GM12878 (cell line): ENCODE measurements at regions not wholly inside any gene's neighbourhood (a gene's known extent, or its start where the extent isn't known, plus 50 kb on each side); places are given as distances from the start of the nearest gene placed in this dataset.

ENCODE experiments used
- ATAC-seq: fragments of 200-7000 bp; cut with Tn5 transposase; 3 replicates; pipeline ENCODE4 v1.9.1; 2020; ENCODE audit warnings: mild to moderate bottlenecking, moderate library complexity
- BruUV-seq: library from RNA; stranded (reverse); fragments of 400-500 nt; replicated peaks from 2 replicates; lab custom pipeline; 2021; lab: Mats Ljungman, UMichigan
- CTCF ChIA-PET: fragments of 300-600 bp; sonication (Branson Sonifier 250); formaldehyde crosslinking; extraction: SDS; loops from one replicate; lab custom pipeline; 2021; ENCODE audit warnings: inconsistent platforms; lab: Yijun Ruan, JAX
- POLR2A ChIA-PET: fragments of 350-600 bp; formaldehyde crosslinking; extraction: SDS; loops from one replicate; lab custom pipeline; 2021; ENCODE audit warnings: inconsistent platforms; lab: Charles Lee
- RAD21 ChIA-PET: fragments of 300-600 bp; sonication (Branson Sonifier 250); formaldehyde crosslinking; loops from one replicate; lab custom pipeline; 2023; ENCODE audit warnings: antibody characterized with exemption; ENCODE audit not compliant: unreplicated experiment; lab: Charles Lee
- SMC1A ChIA-PET: fragments of 300-600 bp; sonication (Branson Sonifier 250); formaldehyde crosslinking; loops from one replicate; lab custom pipeline; 2023; ENCODE audit not compliant: unreplicated experiment, uncharacterized antibody; lab: Charles Lee
- DNase-seq: peaks from one replicate; pipeline ENCODE4 v3.0.0-alpha.2; 2011; ENCODE audit warnings: low read depth, low spot score
- FAIRE-seq: peaks from 3 replicates; lab custom pipeline; 2011; peaks lifted over from hg19 to GRCh38; lab: Jason Lieb, UNC
- H2AFZ ChIP-seq: 2 replicates; pipeline ENCODE4 v1.6.0; 2011; ENCODE audit warnings: low read depth, low read length, control low read depth; ENCODE audit not compliant: control insufficient read depth
- H3K27ac ChIP-seq: 2 replicates; pipeline ENCODE4 v1.5.1; 2011; ENCODE audit warnings: control low read depth; ENCODE audit not compliant: control insufficient read depth, insufficient read depth
- H3K27me3 ChIP-seq, 2 experiments: replicated peaks in 1 of 2; 2 replicates each; pipeline versions ENCODE4 v1.6.0 to v1.6.1; 2011; ENCODE audit warnings: low read length in 1 of 2; ENCODE audit not compliant: control insufficient read depth in 2 of 2, insufficient read depth in 2 of 2
- H3K36me3 ChIP-seq, 2 experiments: 2 replicates each; pipeline ENCODE4 v1.5.1; 2011; ENCODE audit warnings: low read length in 1 of 2; ENCODE audit not compliant: control insufficient read depth in 2 of 2, insufficient read depth in 2 of 2
- H3K4me1 ChIP-seq: 2 replicates; pipeline ENCODE4 v1.6.1; 2011; ENCODE audit warnings: mild to moderate bottlenecking, low read length, moderate library complexity, mixed read lengths; ENCODE audit not compliant: control insufficient read depth, insufficient read depth
- H3K4me2 ChIP-seq: 2 replicates; pipeline ENCODE4 v1.6.0; 2011; ENCODE audit warnings: control low read depth; ENCODE audit not compliant: control insufficient read depth, insufficient read depth
- H3K4me3 ChIP-seq: fragments of 200-600 bp; sonication (generic); 2 replicates; pipeline ENCODE4 v1.5.1; 2016
- H3K79me2 ChIP-seq: 2 replicates; pipeline ENCODE4 v1.6.0; 2011; ENCODE audit warnings: low read length; ENCODE audit not compliant: control insufficient read depth, insufficient read depth
- H3K9ac ChIP-seq: 2 replicates; pipeline ENCODE4 v1.8.0; 2011; ENCODE audit warnings: low read length, control low read depth, mixed read lengths; ENCODE audit not compliant: control insufficient read depth, insufficient read depth
- H3K9me3 ChIP-seq: replicated peaks from 3 replicates; pipeline ENCODE4 v1.5.1; 2011; ENCODE audit warnings: mild to moderate bottlenecking, low read length; ENCODE audit not compliant: control insufficient read depth, insufficient read depth
- H4K20me1 ChIP-seq: 2 replicates; pipeline ENCODE4 v1.6.0; 2011; ENCODE audit not compliant: control insufficient read depth, insufficient read depth
- CBX5 ChIP-seq: sonication (generic); IDR thresholded peaks from 2 replicates; pipeline ENCODE4 v1.6.1; 2016; ENCODE audit warnings: low read depth, moderate library complexity, mild to moderate bottlenecking, inconsistent platforms
- CREB1 ChIP-seq: IDR thresholded peaks from 2 replicates; pipeline ENCODE4 v1.6.1; 2012; ENCODE audit warnings: low read depth, mild to moderate bottlenecking, inconsistent platforms
- EZH2 ChIP-seq: IDR thresholded peaks from 2 replicates; pipeline ENCODE4 v1.6.1; 2012; ENCODE audit warnings: low read depth, mild to moderate bottlenecking, control low read depth, inconsistent platforms, low read length, borderline replicate concordance; ENCODE audit not compliant: control insufficient read depth
- KDM1A ChIP-seq: fragments of 200-600 bp; sonication (generic); IDR thresholded peaks from 2 replicates; pipeline ENCODE4 v1.6.1; 2016; ENCODE audit warnings: borderline replicate concordance
- MTA3 ChIP-seq: IDR thresholded peaks from 2 replicates; pipeline ENCODE4 v1.6.1; 2012; ENCODE audit warnings: low read length, inconsistent platforms, borderline replicate concordance
- TAF1 ChIP-seq: IDR thresholded peaks from 2 replicates; pipeline ENCODE4 v1.6.1; 2011; ENCODE audit warnings: mild to moderate bottlenecking, low read depth, low read length, borderline replicate concordance
- ZNF217 ChIP-seq: fragments of 450-650 bp; IDR thresholded peaks from 2 replicates; pipeline ENCODE4 v1.6.1; 2017; ENCODE audit warnings: antibody characterized with exemption, mild to moderate bottlenecking
- WGBS: methylation state at CpG from one replicate; pipeline ENCODE4 v1.1.6; 2016; ENCODE audit warnings: low lambda C conversion rate; ENCODE audit not compliant: insufficient replicate concordance, insufficient coverage; ENCODE audit errors: missing lambda C conversion rate; 5-methylcytosine and 5-hydroxymethylcytosine counted together
- in situ Hi-C: fragments of 300-500 bp; cut with MboI; formaldehyde crosslinking; loops from 9 replicates; pipeline ENCODE4 v1.14.3; 2018; ENCODE audit warnings: mixed read lengths
- intact Hi-C: fragments of 100-400 bp; cut with micrococcal nuclease; formaldehyde crosslinking; loops from one replicate; pipeline ENCODE4 v1.14.2; 2022; ENCODE audit not compliant: unreplicated experiment
- TF ChIP-seq, protein P1 (sequence below): fragments of 450-650 bp; IDR thresholded peaks from 2 replicates; pipeline ENCODE4 v1.6.1; 2016; ENCODE audit warnings: mild to moderate bottlenecking
- TF ChIP-seq, protein P2 (sequence below): fragments of 450-650 bp; IDR thresholded peaks from 2 replicates; pipeline ENCODE4 v1.6.1; 2017; ENCODE audit warnings: mild to moderate bottlenecking, moderate library complexity

DNA sequence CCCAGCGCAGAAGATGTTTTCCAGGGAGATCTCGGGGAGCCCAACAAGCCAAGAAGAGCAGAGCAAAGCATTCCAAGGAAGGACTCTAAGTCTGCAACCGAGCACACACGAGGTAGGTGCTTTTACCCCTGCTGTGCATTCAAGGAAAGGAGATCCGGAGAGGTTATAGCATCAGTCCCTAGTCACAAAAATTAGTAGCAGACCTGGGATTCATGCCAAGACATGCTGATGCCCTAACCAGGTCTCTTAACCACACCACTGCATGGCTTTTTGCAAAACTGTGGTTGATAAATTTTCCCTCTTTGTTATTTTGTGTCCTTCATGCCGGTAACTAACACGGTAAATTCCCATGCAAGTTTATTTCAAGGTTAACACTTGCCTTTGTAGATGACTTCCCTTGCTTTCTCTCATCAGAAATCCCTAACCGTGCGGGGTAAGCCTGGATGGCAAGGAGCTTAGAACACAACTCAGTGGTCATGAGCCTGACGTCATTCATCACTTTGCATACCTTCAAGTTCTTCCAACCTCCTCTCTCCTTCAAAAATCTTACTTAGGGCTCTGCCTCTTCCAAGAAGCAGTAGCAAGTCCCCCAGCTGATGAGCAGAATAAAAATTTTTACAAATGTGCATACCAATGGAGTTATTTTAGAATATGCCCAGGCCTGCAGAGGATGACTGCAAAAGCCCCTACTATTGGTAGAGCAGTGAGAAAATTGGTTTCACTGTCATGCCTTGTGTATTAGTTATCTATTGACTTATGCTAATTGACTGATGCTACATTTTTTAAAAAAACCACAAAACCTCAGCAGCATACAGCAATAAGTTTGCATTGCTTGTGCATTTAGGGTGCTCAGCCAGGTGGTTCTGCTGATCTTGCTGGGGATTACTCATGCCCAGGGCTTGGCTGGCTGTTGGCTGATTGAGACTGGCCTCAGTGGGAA is 465.1 kb downstream of the MN1 start:
- ATAC-seq: no peak; the same call in 2 of the 3 replicates
- TF ChIP-seq ZNF217 (no peak), CREB1 (no peak)
- TF ChIP-seq, protein P1, sequence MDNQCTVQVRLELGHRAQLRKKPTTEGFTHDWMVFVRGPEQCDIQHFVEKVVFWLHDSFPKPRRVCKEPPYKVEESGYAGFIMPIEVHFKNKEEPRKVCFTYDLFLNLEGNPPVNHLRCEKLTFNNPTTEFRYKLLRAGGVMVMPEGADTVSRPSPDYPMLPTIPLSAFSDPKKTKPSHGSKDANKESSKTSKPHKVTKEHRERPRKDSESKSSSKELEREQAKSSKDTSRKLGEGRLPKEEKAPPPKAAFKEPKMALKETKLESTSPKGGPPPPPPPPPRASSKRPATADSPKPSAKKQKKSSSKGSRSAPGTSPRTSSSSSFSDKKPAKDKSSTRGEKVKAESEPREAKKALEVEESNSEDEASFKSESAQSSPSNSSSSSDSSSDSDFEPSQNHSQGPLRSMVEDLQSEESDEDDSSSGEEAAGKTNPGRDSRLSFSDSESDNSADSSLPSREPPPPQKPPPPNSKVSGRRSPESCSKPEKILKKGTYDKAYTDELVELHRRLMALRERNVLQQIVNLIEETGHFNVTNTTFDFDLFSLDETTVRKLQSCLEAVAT: no peak
- FAIRE-seq: no peak
- H3K36me3 ChIP-seq: no peaks in the 10 kb centered on the region
- H3K4me2 ChIP-seq: no peak overlapping the region
- H3K9me3 ChIP-seq: no peaks in the 10 kb centered on the region
- ChIA-PET POLR2A (no interaction called here), SMC1A (no interaction called here), RAD21 (no interaction called here), CTCF (no interaction called here)
- no peaks in the 10 kb centered on the region for H3K4me1 ChIP-seq
- no peaks in the 10 kb centered on the region for H4K20me1 ChIP-seq
- no peak for DNase-seq
- no peaks in the 10 kb centered on the region for H3K79me2 ChIP-seq
- H3K27me3 ChIP-seq: no peaks in the 10 kb centered on the region
- no TSS peak for BruUV-seq
- in situ Hi-C loops (no loop called here), intact Hi-C loops (no loop called here)
- under 1% methylated on average over 10 of the region's 10 CpGs for WGBS
- H3K9ac ChIP-seq: no peak overlapping the region
- H3K4me3 ChIP-seq: no peak overlapping the region
- H3K27ac ChIP-seq: no peak overlapping the region
- no peak overlapping the region for H2AFZ ChIP-seq

DNA sequence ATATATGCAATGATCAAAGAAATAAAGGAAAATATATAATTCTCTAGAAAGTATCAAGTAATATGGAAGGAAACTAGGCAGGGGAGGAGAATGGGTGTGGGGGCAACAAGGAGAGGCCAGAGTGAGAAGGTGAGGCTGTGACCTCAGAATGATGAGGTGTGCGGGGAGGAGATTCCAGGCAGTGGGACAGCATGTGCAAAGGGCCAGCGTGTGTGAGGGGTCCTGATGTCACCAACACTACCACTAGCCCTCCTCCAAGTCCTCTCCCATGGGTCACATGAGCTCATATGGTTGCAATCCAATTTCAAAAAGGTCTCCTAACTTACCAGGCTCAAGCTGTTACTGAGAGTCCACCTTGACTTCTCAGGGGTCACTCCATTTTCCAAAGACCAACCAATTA is 463.9 kb downstream of the MN1 start:
- RAD21 ChIA-PET: no interaction called here

More for the DNA sequence above, 463.9 kb downstream of the MN1 start:
- BruUV-seq: no TSS peak
- no peak overlapping the region for H3K4me2 ChIP-seq
- ChIA-PET CTCF (no interaction called here), SMC1A (no interaction called here), POLR2A (no interaction called here)
- DNase-seq (no peak), ATAC-seq (no peak)
- WGBS: 20% methylated on average over 2 of the region's 2 CpGs
- in situ Hi-C loops: no loop called here
- H3K79me2 ChIP-seq: no peaks in the 10 kb centered on the region
- H3K36me3 ChIP-seq: no peaks in the 10 kb centered on the region
- no peak overlapping the region for H3K4me3 ChIP-seq
- H2AFZ ChIP-seq: no peak overlapping the region
- H3K9ac ChIP-seq: no peak overlapping the region
- H4K20me1 ChIP-seq: no peaks in the 10 kb centered on the region
- H3K4me1 ChIP-seq: no peaks in the 10 kb centered on the region
- intact Hi-C loops: no loop called here
- TF ChIP-seq EZH2 (no peak), KDM1A (no peak), CBX5 (no peak), MTA3 (no peak), TAF1 (no peak)
- TF ChIP-seq, protein P2, sequence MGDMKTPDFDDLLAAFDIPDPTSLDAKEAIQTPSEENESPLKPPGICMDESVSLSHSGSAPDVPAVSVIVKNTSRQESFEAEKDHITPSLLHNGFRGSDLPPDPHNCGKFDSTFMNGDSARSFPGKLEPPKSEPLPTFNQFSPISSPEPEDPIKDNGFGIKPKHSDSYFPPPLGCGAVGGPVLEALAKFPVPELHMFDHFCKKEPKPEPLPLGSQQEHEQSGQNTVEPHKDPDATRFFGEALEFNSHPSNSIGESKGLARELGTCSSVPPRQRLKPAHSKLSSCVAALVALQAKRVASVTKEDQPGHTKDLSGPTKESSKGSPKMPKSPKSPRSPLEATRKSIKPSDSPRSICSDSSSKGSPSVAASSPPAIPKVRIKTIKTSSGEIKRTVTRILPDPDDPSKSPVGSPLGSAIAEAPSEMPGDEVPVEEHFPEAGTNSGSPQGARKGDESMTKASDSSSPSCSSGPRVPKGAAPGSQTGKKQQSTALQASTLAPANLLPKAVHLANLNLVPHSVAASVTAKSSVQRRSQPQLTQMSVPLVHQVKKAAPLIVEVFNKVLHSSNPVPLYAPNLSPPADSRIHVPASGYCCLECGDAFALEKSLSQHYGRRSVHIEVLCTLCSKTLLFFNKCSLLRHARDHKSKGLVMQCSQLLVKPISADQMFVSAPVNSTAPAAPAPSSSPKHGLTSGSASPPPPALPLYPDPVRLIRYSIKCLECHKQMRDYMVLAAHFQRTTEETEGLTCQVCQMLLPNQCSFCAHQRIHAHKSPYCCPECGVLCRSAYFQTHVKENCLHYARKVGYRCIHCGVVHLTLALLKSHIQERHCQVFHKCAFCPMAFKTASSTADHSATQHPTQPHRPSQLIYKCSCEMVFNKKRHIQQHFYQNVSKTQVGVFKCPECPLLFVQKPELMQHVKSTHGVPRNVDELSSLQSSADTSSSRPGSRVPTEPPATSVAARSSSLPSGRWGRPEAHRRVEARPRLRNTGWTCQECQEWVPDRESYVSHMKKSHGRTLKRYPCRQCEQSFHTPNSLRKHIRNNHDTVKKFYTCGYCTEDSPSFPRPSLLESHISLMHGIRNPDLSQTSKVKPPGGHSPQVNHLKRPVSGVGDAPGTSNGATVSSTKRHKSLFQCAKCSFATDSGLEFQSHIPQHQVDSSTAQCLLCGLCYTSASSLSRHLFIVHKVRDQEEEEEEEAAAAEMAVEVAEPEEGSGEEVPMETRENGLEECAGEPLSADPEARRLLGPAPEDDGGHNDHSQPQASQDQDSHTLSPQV: no peak
- TF ChIP-seq, all 136 proteins: peak for 0
- no peaks in the 10 kb centered on the region for H3K27me3 ChIP-seq
- no peak overlapping the region for H3K27ac ChIP-seq
- no peaks in the 10 kb centered on the region for H3K9me3 ChIP-seq
- no peak for FAIRE-seq
